ENCODE measurements at regions not wholly inside any gene's neighbourhood (a gene's known extent, or its start where the extent isn't known, plus 50 kb on each side); places are given as distances from the start of the nearest gene placed in this dataset.
"Not testable (repeated sequence)": the region's sequence is repeated elsewhere in the genome, so short reads cannot be mapped to it uniquely, and the experiment has no call there.

GRCh38 chr9:85487872-85488271 lies 253.9 kb downstream of the AGTPBP1 start:
- no peak for DNase-seq

GRCh38 chr9:85484235-85484634 lies 257.5 kb downstream of the AGTPBP1 start:
- DNase-seq = no peak

GRCh38 chr9:85483208-85483607 lies 258.5 kb downstream of the AGTPBP1 start:
- DNase-seq = no peak

GRCh38 chr9:85479305-85479704 lies 262.4 kb downstream of the AGTPBP1 start:
- no peak for DNase-seq

GRCh38 chr9:85478847-85479246 lies 262.9 kb downstream of the AGTPBP1 start:
- DNase-seq = no peak

- not testable (repeated sequence) for DNase-seq
Observed at GRCh38 chr9:85474896-85475295, 266.9 kb downstream of the AGTPBP1 start.

- no peak for DNase-seq
Observed at GRCh38 chr9:85471791-85472190, 270.0 kb downstream of the AGTPBP1 start.

GRCh38 chr9:85469041-85469440 lies 272.7 kb downstream of the AGTPBP1 start:
- no peak for DNase-seq

GRCh38 chr9:85466834-85467233 lies 274.9 kb downstream of the AGTPBP1 start:
- DNase-seq = no peak

GRCh38 chr9:85458114-85458864 lies 283.5 kb downstream of the AGTPBP1 start:
- DNase-seq = not testable (repeated sequence)

GRCh38 chr9:85453850-85454249 lies 287.9 kb downstream of the AGTPBP1 start:
- no peak for DNase-seq

- DNase-seq = no peak
Observed at GRCh38 chr9:85452841-85453240, 288.9 kb downstream of the AGTPBP1 start.

- DNase-seq = no peak
Observed at GRCh38 chr9:85451680-85452079, 290.1 kb downstream of the AGTPBP1 start.

GRCh38 chr9:85445887-85446286 lies 295.9 kb downstream of the AGTPBP1 start:
- no peak for DNase-seq

GRCh38 chr9:85444243-85444642 lies 297.5 kb downstream of the AGTPBP1 start:
- no peak for DNase-seq

GRCh38 chr9:85443190-85443598 lies 298.6 kb downstream of the AGTPBP1 start:
- DNase-seq = no peak

- DNase-seq = no peak
Observed at GRCh38 chr9:85439791-85440190, 302.0 kb downstream of the AGTPBP1 start.

GRCh38 chr9:85433956-85434355 lies 307.8 kb downstream of the AGTPBP1 start:
- not testable (repeated sequence) for DNase-seq

- DNase-seq = not testable (repeated sequence)
Observed at GRCh38 chr9:85433551-85433950, 308.2 kb downstream of the AGTPBP1 start.

GRCh38 chr9:85433046-85433445 lies 308.7 kb downstream of the AGTPBP1 start:
- DNase-seq = no peak

GRCh38 chr9:85432599-85432998 lies 309.2 kb downstream of the AGTPBP1 start:
- no peak for DNase-seq

GRCh38 chr9:85431339-85432102 lies 310.2 kb downstream of the AGTPBP1 start:
- no peak for DNase-seq

- no peak for DNase-seq
Observed at GRCh38 chr9:85430659-85431338, 311.0 kb downstream of the AGTPBP1 start.

- DNase-seq = no peak
Observed at GRCh38 chr9:85428230-85428629, 313.5 kb downstream of the AGTPBP1 start.

Measured in activated naive CD4-positive, alpha-beta T cell treated with Interleukin-2 at 50 U/mL for 16 hours (primary cell).